HEK293 (cell line): ENCODE measurements at regions not wholly inside any gene's neighbourhood (a gene's known extent, or its start where the extent isn't known, plus 50 kb on each side); places are given as distances from the start of the nearest gene placed in this dataset.

Experiments used
- CTCF ChIA-PET: fragments of 350-600 bp; formaldehyde crosslinking; extraction: SDS; loops from one replicate; lab custom pipeline; 2021; ENCODE audit warnings: antibody characterized with exemption; lab: Yijun Ruan, JAX
- POLR2A ChIA-PET: fragments of 300-600 bp; formaldehyde crosslinking; extraction: SDS; loops from one replicate; lab custom pipeline; 2020; ENCODE audit warnings: antibody characterized with exemption, inconsistent platforms; lab: Yijun Ruan, JAX
- H3K27ac ChIP-seq: fragments of 200-500 bp; sonication (Bioruptor generic); 2 replicates; pipeline ENCODE4 v1.5.1; 2014; ENCODE audit warnings: low read depth, low read length, control low read depth, inconsistent platforms; ENCODE audit errors: extremely low read depth
- H3K36me3 ChIP-seq, 2 experiments: fragments of 200-500 bp in 1 of 2; sonication (Bioruptor generic) in 1 of 2; 1 replicate in 1 of 2; 2 replicates in 1 of 2; pipeline ENCODE4 v1.5.1; 2014 to 2017; ENCODE audit warnings: inconsistent platforms in 2 of 2, low read length in 2 of 2; ENCODE audit not compliant: control insufficient read depth in 2 of 2, insufficient read depth in 1 of 2
- H3K4me1 ChIP-seq: fragments of 200-500 bp; sonication (Bioruptor generic); 2 replicates; pipeline ENCODE4 v1.5.1; 2014; ENCODE audit warnings: mild to moderate bottlenecking, low read length, inconsistent platforms; ENCODE audit not compliant: control insufficient read depth, insufficient read depth
- H3K4me3 ChIP-seq: 2 replicates; pipeline ENCODE4 v1.5.1; 2011; ENCODE audit warnings: low read depth, mild to moderate bottlenecking, control low read depth, low read length, moderate library complexity
- H3K9me3 ChIP-seq: fragments of 200-500 bp; sonication (Bioruptor generic); 2 replicates; pipeline ENCODE4 v1.5.1; 2014; ENCODE audit warnings: low read depth, low read length, inconsistent platforms; ENCODE audit not compliant: control insufficient read depth, insufficient read depth
- BCL11B ChIP-seq: fragments of 450-650 bp; formaldehyde crosslinking; IDR thresholded peaks from 2 replicates; pipeline ENCODE4 v1.5.1; 2016; ENCODE audit warnings: low read depth, missing biosample characterization, missing genetic modification characterization
- EGR2 ChIP-seq: fragments of 450-650 bp; formaldehyde crosslinking; IDR thresholded peaks from 2 replicates; pipeline ENCODE4 v1.5.1; 2016; ENCODE audit warnings: low read depth, missing biosample characterization, missing genetic modification characterization
- GLI4 ChIP-seq: fragments of 450-650 bp; formaldehyde crosslinking; IDR thresholded peaks from 2 replicates; pipeline ENCODE4 v1.5.1; 2016; ENCODE audit warnings: missing biosample characterization, missing genetic modification characterization
- KLF16 ChIP-seq: fragments of 450-650 bp; formaldehyde crosslinking; IDR thresholded peaks from 2 replicates; pipeline ENCODE4 v1.5.1; 2017; ENCODE audit warnings: missing biosample characterization, missing genetic modification characterization
- OSR2 ChIP-seq: fragments of 450-650 bp; formaldehyde crosslinking; IDR thresholded peaks from 2 replicates; pipeline ENCODE4 v1.5.1; 2016; ENCODE audit warnings: missing biosample characterization, missing genetic modification characterization
- REPIN1 ChIP-seq: fragments of 450-650 bp; formaldehyde crosslinking; IDR thresholded peaks from 2 replicates; pipeline ENCODE4 v1.5.1; 2017; ENCODE audit warnings: missing biosample characterization, missing genetic modification characterization, low read depth
- SP3 ChIP-seq: fragments of 450-650 bp; formaldehyde crosslinking; IDR thresholded peaks from 2 replicates; pipeline ENCODE4 v1.5.1; 2016; ENCODE audit warnings: missing biosample characterization, missing genetic modification characterization
- ZBTB20 ChIP-seq: fragments of 450-650 bp; formaldehyde crosslinking; IDR thresholded peaks from 2 replicates; pipeline ENCODE4 v1.5.1; 2016; ENCODE audit warnings: missing biosample characterization, missing genetic modification characterization
- ZNF221 ChIP-seq: fragments of 450-650 bp; formaldehyde crosslinking; IDR thresholded peaks from 2 replicates; pipeline ENCODE4 v1.5.1; 2017; ENCODE audit warnings: missing biosample characterization, missing genetic modification characterization, borderline replicate concordance
- ZNF350 ChIP-seq: fragments of 450-650 bp; formaldehyde crosslinking; IDR thresholded peaks from 2 replicates; pipeline ENCODE4 v1.5.0; 2017; ENCODE audit warnings: missing biosample characterization, mild to moderate bottlenecking, missing genetic modification characterization
- ZNF530 ChIP-seq: fragments of 450-650 bp; formaldehyde crosslinking; IDR thresholded peaks from 2 replicates; pipeline ENCODE4 v1.5.1; 2016; ENCODE audit warnings: low read depth, missing biosample characterization, missing genetic modification characterization
- ZNF571 ChIP-seq: fragments of 450-650 bp; formaldehyde crosslinking; IDR thresholded peaks from 2 replicates; pipeline ENCODE4 v1.5.0; 2017; ENCODE audit warnings: missing biosample characterization, missing genetic modification characterization
- ZNF624 ChIP-seq: fragments of 450-650 bp; formaldehyde crosslinking; IDR thresholded peaks from 2 replicates; pipeline ENCODE4 v1.5.1; 2017; ENCODE audit warnings: missing biosample characterization, missing genetic modification characterization
- ZNF747 ChIP-seq: fragments of 450-650 bp; formaldehyde crosslinking; IDR thresholded peaks from 2 replicates; pipeline ENCODE4 v1.5.1; 2016; ENCODE audit warnings: missing biosample characterization, missing genetic modification characterization
- TF ChIP-seq, protein P1 (sequence below): fragments of 450-650 bp; formaldehyde crosslinking; IDR thresholded peaks from 2 replicates; pipeline ENCODE4 v1.5.1; 2017; ENCODE audit warnings: missing biosample characterization, missing genetic modification characterization
- TF ChIP-seq, protein P2 (sequence below): fragments of 450-650 bp; formaldehyde crosslinking; IDR thresholded peaks from 2 replicates; pipeline ENCODE4 v1.5.1; 2016; ENCODE audit warnings: missing biosample characterization, missing genetic modification characterization, low read depth
- TF ChIP-seq, protein P3 (sequence below): fragments of 450-650 bp; formaldehyde crosslinking; IDR thresholded peaks from 2 replicates; pipeline ENCODE4 v1.5.1; 2016; ENCODE audit warnings: missing biosample characterization, missing genetic modification characterization
- TF ChIP-seq, protein P4 (sequence below): fragments of 450-650 bp; formaldehyde crosslinking; IDR thresholded peaks from 2 replicates; pipeline ENCODE4 v1.5.1; 2016; ENCODE audit warnings: missing biosample characterization, missing genetic modification characterization
- TF ChIP-seq, protein P5 (sequence below): fragments of 450-650 bp; formaldehyde crosslinking; IDR thresholded peaks from 2 replicates; pipeline ENCODE4 v1.5.1; 2016; ENCODE audit warnings: missing biosample characterization, missing genetic modification characterization
- TF ChIP-seq, protein P6 (sequence below): fragments of 450-650 bp; formaldehyde crosslinking; IDR thresholded peaks from 2 replicates; pipeline ENCODE4 v1.5.1; 2016; ENCODE audit warnings: missing biosample characterization, missing genetic modification characterization, borderline replicate concordance

DNA sequence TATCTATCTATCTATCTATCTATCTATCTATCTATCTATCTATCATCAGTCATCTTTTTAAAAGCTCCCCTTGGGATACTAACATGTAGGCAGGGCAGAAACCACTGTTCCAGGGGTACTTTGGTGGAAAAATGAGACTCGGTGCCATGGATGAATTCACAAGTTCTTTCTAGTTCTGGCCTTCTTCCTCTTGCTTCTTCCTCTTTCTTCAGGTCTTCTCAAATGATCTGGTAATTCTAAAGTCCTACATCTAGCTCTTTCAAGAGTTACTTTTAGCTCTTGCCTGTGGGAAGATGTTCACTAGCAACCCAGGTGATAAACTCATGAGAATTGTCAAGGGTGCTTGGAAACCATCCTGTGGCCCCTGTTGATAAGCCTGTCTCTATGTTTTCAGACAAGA lies 168.5 kb upstream of the TBC1D5 start (continued):
- TF ChIP-seq ZNF221 (tag by site-specific recombination): no peak

DNA sequence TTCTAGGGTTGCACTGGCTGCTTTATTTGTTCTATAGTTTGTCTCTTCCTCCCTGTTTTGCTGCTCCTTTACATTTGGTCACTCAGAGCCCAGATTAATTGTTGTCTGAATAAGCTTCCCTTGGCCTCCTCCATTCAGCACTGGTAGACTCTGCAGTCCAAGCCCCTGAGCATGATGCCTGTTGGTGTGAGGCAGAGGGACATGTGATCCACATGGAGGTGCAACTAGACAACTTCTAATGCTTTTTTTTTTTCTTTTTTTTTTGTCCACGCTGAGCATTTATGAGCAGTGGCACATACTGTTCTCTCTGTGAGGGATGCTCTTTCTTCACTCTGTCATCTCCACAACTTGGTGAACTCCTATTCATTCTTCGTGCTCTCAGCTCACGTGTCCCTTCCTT lies 167.3 kb upstream of the TBC1D5 start:
- H3K4me3 ChIP-seq: no peak overlapping the region
- H3K27ac ChIP-seq: no peak overlapping the region
- no peak for TF ChIP-seq EGR2
- TF ChIP-seq, protein P1, sequence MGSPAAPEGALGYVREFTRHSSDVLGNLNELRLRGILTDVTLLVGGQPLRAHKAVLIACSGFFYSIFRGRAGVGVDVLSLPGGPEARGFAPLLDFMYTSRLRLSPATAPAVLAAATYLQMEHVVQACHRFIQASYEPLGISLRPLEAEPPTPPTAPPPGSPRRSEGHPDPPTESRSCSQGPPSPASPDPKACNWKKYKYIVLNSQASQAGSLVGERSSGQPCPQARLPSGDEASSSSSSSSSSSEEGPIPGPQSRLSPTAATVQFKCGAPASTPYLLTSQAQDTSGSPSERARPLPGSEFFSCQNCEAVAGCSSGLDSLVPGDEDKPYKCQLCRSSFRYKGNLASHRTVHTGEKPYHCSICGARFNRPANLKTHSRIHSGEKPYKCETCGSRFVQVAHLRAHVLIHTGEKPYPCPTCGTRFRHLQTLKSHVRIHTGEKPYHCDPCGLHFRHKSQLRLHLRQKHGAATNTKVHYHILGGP (tag by site-specific recombination): no peak
- TF ChIP-seq, protein P2, sequence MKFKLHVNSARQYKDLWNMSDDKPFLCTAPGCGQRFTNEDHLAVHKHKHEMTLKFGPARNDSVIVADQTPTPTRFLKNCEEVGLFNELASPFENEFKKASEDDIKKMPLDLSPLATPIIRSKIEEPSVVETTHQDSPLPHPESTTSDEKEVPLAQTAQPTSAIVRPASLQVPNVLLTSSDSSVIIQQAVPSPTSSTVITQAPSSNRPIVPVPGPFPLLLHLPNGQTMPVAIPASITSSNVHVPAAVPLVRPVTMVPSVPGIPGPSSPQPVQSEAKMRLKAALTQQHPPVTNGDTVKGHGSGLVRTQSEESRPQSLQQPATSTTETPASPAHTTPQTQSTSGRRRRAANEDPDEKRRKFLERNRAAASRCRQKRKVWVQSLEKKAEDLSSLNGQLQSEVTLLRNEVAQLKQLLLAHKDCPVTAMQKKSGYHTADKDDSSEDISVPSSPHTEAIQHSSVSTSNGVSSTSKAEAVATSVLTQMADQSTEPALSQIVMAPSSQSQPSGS (tag by site-specific recombination): no peak
- TF ChIP-seq ZNF350 (tag by site-specific recombination): no peak
- no peak for TF ChIP-seq BCL11B (tag by site-specific recombination)
- TF ChIP-seq, protein P3, sequence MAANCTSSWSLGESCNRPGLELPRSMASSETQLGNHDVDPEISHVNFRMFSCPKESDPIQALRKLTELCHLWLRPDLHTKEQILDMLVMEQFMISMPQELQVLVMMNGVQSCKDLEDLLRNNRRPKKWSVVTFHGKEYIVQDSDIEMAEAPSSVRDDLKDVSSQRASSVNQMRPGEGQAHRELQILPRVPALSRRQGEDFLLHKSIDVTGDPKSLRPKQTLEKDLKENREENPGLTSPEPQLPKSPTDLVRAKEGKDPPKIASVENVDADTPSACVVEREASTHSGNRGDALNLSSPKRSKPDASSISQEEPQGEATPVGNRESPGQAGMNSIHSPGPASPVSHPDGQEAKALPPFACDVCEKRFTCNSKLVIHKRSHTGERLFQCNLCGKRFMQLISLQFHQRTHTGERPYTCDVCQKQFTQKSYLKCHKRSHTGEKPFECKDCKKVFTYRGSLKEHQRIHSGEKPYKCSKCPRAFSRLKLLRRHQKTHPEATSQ (tag by site-specific recombination): no peak
- TF ChIP-seq OSR2 (tag by site-specific recombination): no peak
- ChIA-PET POLR2A (no interaction called here), CTCF (no interaction called here)
- no peaks in the 10 kb centered on the region for H3K36me3 ChIP-seq
- H3K9me3 ChIP-seq: no peaks in the 10 kb centered on the region
- no peaks in the 10 kb centered on the region for H3K4me1 ChIP-seq

DNA sequence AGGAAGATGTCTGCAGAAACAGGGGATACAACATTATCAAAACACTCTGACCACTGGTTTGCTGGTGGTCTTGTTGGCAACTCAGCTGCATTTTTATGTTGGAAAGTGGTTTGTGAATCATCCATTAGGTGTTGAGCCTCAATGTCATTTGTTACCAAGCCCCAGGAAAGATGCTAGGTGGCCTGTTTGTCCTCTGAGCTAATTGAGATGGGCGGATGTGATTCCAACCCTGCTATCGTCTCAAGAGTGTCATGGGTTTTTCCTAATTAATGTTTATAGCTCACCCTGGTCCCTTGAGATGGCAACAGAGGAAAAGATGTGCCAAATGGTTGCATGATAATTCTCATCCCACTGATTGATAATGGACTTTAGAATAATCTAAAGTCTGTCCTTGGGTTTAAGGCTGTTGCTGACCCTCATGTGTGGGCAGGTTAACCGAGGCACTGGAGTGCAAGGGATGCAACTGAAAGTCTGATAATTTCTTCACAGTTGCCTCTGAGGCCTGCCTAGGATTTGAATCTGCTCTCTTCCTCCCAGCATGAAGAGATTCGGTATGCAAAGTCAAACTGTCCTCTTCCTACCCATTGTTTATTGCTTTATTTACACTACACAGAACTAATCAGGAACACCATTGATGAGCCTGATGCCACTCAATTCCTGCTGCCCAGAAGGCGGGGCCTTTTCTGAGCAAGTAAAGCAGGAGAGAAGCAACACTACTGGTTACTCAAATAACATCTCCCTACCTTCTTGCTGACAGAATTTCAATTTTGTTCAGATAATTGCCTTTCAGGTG lies 166.2 kb upstream of the TBC1D5 start:
- no peaks in the 10 kb centered on the region for H3K36me3 ChIP-seq
- no peaks in the 10 kb centered on the region for H3K4me1 ChIP-seq
- CTCF ChIA-PET: no interaction called here
- no peak overlapping the region for H3K4me3 ChIP-seq
- TF ChIP-seq, protein P4, sequence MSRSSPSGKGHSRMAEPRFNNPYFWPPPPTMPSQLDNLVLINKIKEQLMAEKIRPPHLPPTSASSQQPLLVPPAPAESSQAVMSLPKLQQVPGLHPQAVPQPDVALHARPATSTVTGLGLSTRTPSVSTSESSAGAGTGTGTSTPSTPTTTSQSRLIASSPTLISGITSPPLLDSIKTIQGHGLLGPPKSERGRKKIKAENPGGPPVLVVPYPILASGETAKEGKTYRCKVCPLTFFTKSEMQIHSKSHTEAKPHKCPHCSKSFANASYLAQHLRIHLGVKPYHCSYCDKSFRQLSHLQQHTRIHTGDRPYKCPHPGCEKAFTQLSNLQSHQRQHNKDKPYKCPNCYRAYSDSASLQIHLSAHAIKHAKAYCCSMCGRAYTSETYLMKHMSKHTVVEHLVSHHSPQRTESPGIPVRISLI: no peak
- TF ChIP-seq ZNF530 (no peak), ZNF571 (tag by site-specific recombination) (no peak), ZNF747 (no peak), REPIN1 (no peak), SP3 (tag by site-specific recombination) (no peak), ZBTB20 (no peak), BCL11B (tag by site-specific recombination) (no peak), GLI4 (tag by site-specific recombination) (no peak), KLF16 (tag by site-specific recombination) (no peak), ZNF624 (tag by site-specific recombination) (no peak)
- TF ChIP-seq, protein P5, sequence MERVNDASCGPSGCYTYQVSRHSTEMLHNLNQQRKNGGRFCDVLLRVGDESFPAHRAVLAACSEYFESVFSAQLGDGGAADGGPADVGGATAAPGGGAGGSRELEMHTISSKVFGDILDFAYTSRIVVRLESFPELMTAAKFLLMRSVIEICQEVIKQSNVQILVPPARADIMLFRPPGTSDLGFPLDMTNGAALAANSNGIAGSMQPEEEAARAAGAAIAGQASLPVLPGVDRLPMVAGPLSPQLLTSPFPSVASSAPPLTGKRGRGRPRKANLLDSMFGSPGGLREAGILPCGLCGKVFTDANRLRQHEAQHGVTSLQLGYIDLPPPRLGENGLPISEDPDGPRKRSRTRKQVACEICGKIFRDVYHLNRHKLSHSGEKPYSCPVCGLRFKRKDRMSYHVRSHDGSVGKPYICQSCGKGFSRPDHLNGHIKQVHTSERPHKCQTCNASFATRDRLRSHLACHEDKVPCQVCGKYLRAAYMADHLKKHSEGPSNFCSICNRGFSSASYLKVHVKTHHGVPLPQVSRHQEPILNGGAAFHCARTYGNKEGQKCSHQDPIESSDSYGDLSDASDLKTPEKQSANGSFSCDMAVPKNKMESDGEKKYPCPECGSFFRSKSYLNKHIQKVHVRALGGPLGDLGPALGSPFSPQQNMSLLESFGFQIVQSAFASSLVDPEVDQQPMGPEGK (tag by site-specific recombination): no peak
- TF ChIP-seq, protein P6, sequence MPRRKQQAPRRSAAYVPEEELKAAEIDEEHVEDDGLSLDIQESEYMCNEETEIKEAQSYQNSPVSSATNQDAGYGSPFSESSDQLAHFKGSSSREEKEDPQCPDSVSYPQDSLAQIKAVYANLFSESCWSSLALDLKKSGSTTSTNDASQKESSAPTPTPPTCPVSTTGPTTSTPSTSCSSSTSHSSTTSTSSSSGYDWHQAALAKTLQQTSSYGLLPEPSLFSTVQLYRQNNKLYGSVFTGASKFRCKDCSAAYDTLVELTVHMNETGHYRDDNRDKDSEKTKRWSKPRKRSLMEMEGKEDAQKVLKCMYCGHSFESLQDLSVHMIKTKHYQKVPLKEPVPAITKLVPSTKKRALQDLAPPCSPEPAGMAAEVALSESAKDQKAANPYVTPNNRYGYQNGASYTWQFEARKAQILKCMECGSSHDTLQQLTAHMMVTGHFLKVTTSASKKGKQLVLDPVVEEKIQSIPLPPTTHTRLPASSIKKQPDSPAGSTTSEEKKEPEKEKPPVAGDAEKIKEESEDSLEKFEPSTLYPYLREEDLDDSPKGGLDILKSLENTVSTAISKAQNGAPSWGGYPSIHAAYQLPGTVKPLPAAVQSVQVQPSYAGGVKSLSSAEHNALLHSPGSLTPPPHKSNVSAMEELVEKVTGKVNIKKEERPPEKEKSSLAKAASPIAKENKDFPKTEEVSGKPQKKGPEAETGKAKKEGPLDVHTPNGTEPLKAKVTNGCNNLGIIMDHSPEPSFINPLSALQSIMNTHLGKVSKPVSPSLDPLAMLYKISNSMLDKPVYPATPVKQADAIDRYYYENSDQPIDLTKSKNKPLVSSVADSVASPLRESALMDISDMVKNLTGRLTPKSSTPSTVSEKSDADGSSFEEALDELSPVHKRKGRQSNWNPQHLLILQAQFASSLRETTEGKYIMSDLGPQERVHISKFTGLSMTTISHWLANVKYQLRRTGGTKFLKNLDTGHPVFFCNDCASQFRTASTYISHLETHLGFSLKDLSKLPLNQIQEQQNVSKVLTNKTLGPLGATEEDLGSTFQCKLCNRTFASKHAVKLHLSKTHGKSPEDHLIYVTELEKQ: no peak
- no peaks in the 10 kb centered on the region for H3K9me3 ChIP-seq
- H3K27ac ChIP-seq: no peak overlapping the region
- POLR2A ChIA-PET: interaction anchor here (0.5 kb wide), 1 partner anchor 16 kb away, joined by 4 read pairs; no protein-coding TSS in a partner anchor
